ENCODE measurements at regions not wholly inside any gene's neighbourhood (a gene's known extent, or its start where the extent isn't known, plus 50 kb on each side); places are given as distances from the start of the nearest gene placed in this dataset.

DNA sequence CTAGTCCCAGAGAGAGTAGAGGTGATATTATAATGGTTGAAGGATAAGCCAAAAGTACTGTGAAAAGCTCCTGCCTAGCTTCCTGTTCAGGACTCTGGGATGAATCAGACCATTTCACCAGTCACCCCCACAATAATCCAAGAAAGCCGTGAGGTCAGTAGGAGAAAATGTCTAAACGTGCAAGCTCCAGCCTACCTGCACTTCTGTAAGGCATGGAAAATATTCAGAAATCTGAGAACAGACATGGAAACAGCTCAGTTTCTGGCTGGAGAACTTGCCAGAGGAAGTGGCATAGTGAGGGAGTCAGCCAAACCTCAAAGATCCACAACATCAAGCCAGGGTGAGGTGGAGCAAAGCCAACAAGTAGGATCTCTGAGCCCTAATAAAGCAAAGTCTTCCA, 58.2 kb downstream of the ELAPOR2 start:
- TF ChIP-seq, protein P1, sequence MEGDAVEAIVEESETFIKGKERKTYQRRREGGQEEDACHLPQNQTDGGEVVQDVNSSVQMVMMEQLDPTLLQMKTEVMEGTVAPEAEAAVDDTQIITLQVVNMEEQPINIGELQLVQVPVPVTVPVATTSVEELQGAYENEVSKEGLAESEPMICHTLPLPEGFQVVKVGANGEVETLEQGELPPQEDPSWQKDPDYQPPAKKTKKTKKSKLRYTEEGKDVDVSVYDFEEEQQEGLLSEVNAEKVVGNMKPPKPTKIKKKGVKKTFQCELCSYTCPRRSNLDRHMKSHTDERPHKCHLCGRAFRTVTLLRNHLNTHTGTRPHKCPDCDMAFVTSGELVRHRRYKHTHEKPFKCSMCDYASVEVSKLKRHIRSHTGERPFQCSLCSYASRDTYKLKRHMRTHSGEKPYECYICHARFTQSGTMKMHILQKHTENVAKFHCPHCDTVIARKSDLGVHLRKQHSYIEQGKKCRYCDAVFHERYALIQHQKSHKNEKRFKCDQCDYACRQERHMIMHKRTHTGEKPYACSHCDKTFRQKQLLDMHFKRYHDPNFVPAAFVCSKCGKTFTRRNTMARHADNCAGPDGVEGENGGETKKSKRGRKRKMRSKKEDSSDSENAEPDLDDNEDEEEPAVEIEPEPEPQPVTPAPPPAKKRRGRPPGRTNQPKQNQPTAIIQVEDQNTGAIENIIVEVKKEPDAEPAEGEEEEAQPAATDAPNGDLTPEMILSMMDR (IDR thresholded peaks at IDR 0.05; ENCODE audit: extremely low read depth in 1 of 2, insufficient read depth in 1 of 2, low read depth in 1 of 2, low read length in 2 of 2), result no peak
- TF ChIP-seq EZH2 (IDR thresholded peaks at IDR 0.05; ENCODE audit: borderline replicate concordance, low read depth, low read length, severe bottlenecking), result no peak
- TF ChIP-seq, protein P2, sequence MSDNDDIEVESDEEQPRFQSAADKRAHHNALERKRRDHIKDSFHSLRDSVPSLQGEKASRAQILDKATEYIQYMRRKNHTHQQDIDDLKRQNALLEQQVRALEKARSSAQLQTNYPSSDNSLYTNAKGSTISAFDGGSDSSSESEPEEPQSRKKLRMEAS (IDR thresholded peaks at IDR 0.05; ENCODE audit: insufficient read depth, insufficient read length), result no peak
- TF ChIP-seq POLR2A (IDR thresholded peaks at IDR 0.05; ENCODE audit: low read depth, low read length), result no peak

Data from endothelial cell of umbilical vein (primary cell).